BE2C (cell line): ENCODE measurements at regions not wholly inside any gene's neighbourhood (a gene's known extent, or its start where the extent isn't known, plus 50 kb on each side); places are given as distances from the start of the nearest gene placed in this dataset.

ENCODE experiments used
- DNase-seq: peaks from one replicate; pipeline ENCODE4 v3.0.0-alpha.2; 2020
- H3K27me3 ChIP-seq: fragments of 250-450 bp; sonication (Bioruptor Pico); 2 replicates; pipeline ENCODE4 v1.5.1; 2020; ENCODE audit warnings: mild to moderate bottlenecking
- H3K36me3 ChIP-seq: fragments of 250-450 bp; sonication (Bioruptor Pico); 2 replicates; pipeline ENCODE4 v1.5.1; 2020; ENCODE audit warnings: mild to moderate bottlenecking
- H3K4me1 ChIP-seq: fragments of 250-450 bp; sonication (Bioruptor Pico); 2 replicates; pipeline ENCODE4 v1.5.1; 2020
- H3K4me3 ChIP-seq: 2 replicates; pipeline ENCODE4 v1.5.1; 2011; ENCODE audit warnings: low read depth, low read length
- H3K9me3 ChIP-seq: fragments of 250-450 bp; sonication (Bioruptor Pico); 2 replicates; pipeline ENCODE4 v1.5.1; 2020
- CTCF ChIP-seq: IDR thresholded peaks from 2 replicates; pipeline ENCODE4 v1.5.1; 2012; ENCODE audit warnings: mild to moderate bottlenecking, low read depth, low read length

- Histone ChIP-seq H3K4me3 (no peak overlapping the region), H3K4me1 (no peaks in the 10 kb centered on the region; the same call in 1 of the 2 replicates), H3K9me3 (no peaks in the 10 kb centered on the region), H3K27me3 (no peaks in the 10 kb centered on the region), H3K36me3 (no peaks in the 10 kb centered on the region)
- no peak for DNase-seq
- TF ChIP-seq CTCF = no peak
Measured at GRCh38 chr2:45274250-45274926, 265.1 kb upstream of the SIX2 start.

- TF ChIP-seq CTCF = no peak
- no peaks in the 10 kb centered on the region for H3K9me3 ChIP-seq
- no peaks in the 10 kb centered on the region; the same call in 1 of the 2 replicates for H3K4me1 ChIP-seq
- DNase-seq = no peak
- no peak overlapping the region for H3K4me3 ChIP-seq
- H3K36me3 ChIP-seq = no peaks in the 10 kb centered on the region
- no peaks in the 10 kb centered on the region for H3K27me3 ChIP-seq
Measured at GRCh38 chr2:45273412-45274249, 264.4 kb upstream of the SIX2 start.

GRCh38 chr2:45272549-45273265 lies 263.5 kb upstream of the SIX2 start:
- H3K4me3 ChIP-seq = no peak overlapping the region
- no peaks in the 10 kb centered on the region for H3K27me3 ChIP-seq
- H3K9me3 ChIP-seq = no peaks in the 10 kb centered on the region
- H3K36me3 ChIP-seq = no peaks in the 10 kb centered on the region
- no peak for TF ChIP-seq CTCF
- no peak for DNase-seq
- no peaks in the 10 kb centered on the region for H3K4me1 ChIP-seq

- Histone ChIP-seq H3K36me3 (no peaks in the 10 kb centered on the region), H3K9me3 (no peaks in the 10 kb centered on the region), H3K27me3 (no peaks in the 10 kb centered on the region), H3K4me1 (no peaks in the 10 kb centered on the region), H3K4me3 (no peak overlapping the region)
- no peak for DNase-seq
- TF ChIP-seq CTCF = no peak
Measured at GRCh38 chr2:45269149-45269793, 260.0 kb upstream of the SIX2 start.

GRCh38 chr2:45268631-45269030 lies 259.4 kb upstream of the SIX2 start:
- no peaks in the 10 kb centered on the region for H3K9me3 ChIP-seq
- no peak for DNase-seq
- 0 out of 2 replicates have a peak, but pooled peaks cover under 1% of the 10 kb centered on the region for H3K4me1 ChIP-seq

More at GRCh38 chr2:45268631-45269030, 259.4 kb upstream of the SIX2 start:
- Histone ChIP-seq H3K27me3 (no peaks in the 10 kb centered on the region), H3K36me3 (no peaks in the 10 kb centered on the region), H3K4me3 (no peak overlapping the region)
- no peak for TF ChIP-seq CTCF
